HG03439 (cell line): ENCODE measurements at regions not wholly inside any gene's neighbourhood (a gene's known extent, or its start where the extent isn't known, plus 50 kb on each side); places are given as distances from the start of the nearest gene placed in this dataset.

Source experiments
- ATAC-seq: cut with Tn5 transposase; IDR thresholded peaks from one replicate; pipeline ENCODE4 v1.9.1; 2021; ENCODE audit warnings: mild to moderate bottlenecking, moderate library complexity; ENCODE audit not compliant: unreplicated experiment

DNA sequence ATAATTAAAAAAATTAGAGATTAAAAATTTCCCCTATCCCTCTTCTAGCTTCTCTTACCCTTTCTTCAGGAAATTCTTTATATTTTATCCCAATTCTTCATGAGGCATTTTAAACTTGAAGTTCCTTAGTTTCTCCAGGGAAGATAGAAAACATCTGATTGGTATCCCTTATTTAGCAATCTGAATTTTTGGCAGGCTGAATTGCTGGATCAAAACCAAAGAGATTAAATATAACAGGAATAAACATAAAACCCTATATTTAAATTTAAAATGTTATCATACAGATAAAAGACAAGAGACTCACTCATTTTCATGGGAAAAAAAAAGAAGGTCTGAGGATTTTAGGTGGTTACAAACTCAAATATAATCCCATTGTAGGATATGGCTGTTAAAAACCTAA lies 204.2 kb downstream of the CHRM3 start:
- no peak for ATAC-seq

DNA sequence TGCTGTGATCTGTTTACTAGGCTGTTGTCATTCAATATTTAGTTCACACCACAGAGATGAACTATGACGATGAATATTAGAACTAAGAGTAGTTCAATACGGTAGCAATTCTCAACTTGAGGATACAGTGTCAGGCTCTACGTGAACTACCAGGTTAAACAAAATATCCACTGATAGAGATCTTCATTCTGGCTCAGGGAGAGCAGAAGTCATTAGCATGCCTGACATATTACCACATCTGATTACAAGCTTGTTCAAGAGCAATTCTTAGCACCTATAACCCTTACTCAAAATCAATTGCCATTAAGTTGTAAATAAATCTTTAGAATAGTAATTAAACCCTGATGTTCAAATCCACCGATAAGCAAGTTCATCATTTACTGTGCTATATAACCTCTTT lies 207.2 kb downstream of the CHRM3 start:
- no peak for ATAC-seq

DNA sequence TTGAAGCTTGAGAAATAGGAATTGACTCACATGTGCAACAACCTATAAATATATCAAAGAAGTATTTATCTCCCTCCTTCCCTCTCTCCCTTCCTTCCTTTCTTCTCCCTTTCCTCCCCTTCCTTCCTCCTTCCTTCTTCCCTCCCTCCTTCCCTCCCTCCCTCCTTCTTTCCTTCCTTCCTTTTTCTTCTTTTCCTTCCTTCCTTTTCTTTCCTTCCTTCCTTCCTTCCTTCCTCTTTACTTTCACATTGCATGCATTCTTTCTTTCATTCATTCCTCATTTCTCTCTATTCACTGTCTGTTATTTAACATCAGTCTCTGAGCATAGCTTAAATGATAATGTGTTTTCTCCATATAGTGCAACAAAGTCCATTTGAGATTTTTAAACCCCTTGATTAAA lies 214.2 kb downstream of the CHRM3 start:
- ATAC-seq = no peak

DNA sequence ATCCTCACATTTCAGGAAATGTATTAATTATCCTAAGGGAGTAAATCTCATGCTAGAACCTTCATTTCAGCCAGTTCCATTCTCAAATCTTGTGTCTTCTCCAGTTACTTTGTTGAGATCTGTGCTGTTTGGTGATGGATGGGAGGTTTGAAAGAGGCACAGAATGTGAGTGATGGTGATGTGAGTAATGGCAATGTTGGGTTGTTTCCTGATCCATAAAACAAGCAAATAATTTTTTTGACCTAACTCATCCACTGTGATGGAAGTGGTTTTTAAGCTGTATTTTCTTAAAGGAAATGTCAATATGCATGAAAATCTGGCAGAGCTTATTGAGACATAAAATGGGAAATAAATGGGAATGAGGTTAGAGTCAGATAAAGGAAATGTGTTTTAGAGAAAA lies 214.7 kb downstream of the CHRM3 start:
- ATAC-seq = no peak

DNA sequence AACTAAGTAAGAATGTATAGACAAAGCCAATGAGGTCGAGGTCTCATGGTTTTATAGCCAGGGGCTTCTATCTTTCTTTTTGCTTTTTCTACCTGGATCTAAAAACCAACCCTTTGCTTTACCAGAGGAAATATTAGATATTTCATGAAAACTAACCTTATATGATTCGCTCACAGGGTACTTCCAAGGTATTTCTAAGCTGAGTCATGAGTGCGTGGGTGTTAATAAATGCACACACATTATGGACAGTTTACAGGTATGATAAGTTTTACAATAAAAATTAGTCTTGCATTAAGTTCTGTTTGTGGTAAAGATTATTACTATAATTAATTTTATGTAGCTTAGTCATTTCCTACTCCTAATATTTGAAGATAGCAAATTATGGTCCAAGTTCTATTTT lies 217.2 kb downstream of the CHRM3 start:
- ATAC-seq = no peak

DNA sequence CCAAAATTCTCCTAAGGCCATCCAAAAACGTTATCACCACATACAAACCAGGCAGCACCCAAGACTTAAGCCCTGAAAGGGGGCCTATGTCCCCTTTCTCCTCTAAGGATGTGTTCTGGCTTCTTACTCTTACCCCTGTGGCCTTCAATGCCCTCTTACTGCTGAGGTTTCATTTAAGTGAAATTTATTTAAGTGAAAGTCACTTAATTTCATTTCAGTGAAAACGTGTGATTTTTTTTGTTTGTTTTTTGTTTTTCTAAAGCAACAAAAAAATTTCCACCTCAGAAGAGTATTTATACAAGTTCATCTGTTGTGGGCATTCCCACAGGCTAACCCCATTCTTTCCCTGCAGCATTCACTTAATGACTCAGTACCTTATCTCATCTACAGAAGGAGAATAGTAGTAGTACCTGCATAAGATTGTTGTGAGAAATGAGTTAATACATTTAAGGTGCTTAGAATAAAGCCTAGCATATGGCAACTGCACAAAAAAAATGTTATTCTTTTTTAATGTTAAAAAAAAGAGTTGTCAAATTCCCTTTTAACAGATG lies 220.6 kb downstream of the CHRM3 start:
- no peak for ATAC-seq

DNA sequence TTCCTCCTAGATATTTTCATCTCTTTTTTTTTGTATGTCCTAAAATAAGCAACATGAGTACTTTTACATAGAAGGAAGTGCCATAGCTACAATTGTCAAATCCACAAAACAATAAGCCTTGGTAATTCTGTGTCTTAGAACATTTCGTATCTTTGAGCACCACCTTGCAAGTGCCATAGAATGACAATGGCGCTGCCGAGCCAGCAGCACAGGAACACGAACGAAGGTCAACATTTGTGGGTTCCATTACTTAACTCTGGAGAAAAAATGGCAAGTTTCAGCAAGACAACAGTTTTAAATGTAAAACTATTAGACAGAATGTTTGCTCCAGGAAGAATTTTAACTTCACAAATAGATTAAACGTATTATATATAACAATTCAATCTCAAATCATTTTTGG lies 222.1 kb downstream of the CHRM3 start:
- ATAC-seq = no peak

DNA sequence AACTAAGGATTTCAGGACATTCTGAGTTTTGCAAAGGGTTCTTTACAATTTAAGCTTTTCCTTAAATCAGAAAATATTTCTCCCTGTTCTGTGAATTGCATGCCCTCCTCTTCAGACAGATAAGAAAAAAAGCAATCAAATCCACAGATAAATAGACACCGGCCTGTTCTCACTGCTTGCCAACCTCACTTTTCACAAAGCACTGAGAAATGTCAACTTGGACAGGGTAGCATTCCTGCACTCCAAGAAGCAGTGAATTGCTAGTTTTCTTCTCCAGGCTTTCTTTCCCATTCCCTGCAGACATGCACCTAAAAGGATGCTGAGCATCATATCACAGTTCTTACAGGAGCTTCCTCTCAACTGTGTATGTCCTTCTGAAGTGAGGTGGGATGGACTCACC lies 226.0 kb downstream of the CHRM3 start:
- ATAC-seq = no peak

DNA sequence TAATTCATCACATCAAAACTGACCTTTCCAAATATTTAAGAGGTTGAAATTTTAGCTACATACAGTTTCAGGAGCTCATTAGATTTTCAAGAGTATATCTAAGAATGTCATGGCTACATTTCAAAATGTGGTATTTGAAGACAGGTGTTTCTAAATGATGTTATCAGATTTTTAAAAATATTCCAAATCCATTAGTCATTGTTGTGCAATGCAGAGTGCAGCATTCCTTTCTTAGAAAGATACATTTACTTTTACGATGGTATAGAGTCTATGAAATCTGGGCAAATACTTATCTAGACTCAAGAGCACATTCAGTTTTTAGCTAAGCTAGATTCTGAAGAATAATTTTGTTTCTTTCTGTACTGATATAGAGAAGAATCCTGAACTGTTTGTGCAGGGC lies 230.3 kb downstream of the CHRM3 start:
- ATAC-seq = no peak

DNA sequence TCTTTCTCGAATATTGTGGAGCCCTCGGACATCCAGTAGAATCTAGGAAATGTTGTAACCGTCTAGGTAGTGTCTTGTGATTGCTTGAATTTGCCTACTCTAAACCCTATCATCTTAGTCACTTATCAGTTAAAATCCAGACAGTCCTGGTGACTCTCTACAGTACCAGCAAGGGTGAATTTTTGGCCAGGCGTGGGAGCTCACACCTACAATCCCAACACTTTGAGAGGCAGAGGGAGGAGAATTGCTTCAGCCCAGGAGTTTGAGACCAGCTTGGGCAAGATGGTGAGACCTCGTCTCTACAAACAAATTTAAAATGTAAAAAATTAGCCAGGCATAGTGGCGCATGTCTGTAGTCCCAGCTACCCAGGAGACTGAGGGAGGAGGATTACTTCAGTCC lies 230.9 kb downstream of the CHRM3 start:
- no peak for ATAC-seq

DNA sequence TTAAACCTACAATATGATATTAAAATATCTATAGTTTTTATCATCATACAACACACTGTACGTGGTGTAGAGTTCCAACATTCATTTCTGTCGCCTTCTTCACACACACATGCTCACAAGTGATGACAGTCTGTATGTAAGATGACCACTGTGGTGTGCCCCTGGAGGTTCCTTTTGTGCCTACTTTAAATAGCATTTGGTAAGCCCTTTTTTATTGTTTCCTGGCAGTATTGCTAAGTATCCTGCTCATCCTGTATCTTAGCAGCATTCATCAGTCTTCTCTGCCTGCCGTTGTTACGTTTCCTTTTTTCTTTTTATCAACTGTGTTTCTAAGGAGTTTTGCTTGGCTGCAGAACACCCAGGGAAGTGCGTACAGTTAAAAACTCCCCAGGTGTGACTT lies 231.4 kb downstream of the CHRM3 start:
- ATAC-seq = no peak

DNA sequence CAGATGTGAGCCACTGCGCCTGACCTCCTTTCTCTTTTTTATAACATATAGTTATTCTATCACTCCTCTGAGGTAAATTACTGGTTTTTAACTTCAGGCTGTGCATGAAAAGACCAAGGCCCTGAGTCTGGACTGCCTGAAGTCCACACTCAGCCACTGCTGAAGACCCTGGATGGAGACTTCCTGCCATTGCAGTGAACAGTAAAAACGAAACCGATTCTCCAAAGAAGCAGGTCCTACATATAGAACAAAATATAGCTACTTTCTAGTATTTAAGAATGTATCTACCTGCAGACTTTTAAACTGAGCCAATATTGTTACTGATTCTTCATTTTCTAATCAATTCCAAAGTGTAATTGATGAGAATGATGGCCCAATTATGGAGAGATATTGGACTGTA lies 232.8 kb downstream of the CHRM3 start:
- ATAC-seq = no peak

DNA sequence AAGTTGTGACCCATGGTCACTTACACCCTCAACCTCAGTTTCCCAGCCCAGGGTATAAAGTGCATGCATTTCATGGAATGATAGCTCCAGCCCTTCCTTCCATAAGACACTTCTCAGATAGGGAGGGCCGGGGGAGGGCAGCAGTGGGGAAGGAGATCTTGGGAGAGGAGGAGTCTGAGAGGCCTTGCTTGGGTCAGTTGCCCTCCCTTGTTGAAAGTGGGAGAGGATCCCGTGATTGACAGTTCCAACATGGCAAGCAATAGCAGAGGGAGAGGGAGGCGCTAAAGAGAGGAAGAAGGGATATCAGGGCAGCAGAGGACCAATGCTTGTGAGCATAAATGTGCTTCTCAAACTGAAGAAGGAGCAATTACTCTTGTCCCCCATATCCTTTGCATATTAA lies 244.4 kb downstream of the CHRM3 start:
- no peak for ATAC-seq

DNA sequence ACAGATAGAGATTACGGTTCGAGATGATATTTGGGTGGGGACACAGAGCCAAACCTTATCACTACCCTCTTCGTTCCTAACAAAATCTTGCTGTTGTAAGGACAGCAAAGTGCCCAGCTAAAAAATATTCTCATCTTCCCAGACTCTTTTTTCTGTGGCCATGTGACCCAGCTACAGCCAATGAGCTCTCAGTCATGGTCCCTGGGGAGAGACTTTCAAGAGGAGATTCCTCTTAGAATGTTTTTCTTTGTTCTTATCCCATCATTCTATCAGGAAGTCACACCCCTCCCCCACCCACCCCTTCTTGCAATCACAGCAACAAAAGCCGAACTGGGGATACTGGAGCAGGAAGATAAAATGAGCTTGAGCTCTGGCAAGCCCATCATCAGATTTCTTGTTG lies 247.1 kb downstream of the CHRM3 start:
- ATAC-seq = no peak

DNA sequence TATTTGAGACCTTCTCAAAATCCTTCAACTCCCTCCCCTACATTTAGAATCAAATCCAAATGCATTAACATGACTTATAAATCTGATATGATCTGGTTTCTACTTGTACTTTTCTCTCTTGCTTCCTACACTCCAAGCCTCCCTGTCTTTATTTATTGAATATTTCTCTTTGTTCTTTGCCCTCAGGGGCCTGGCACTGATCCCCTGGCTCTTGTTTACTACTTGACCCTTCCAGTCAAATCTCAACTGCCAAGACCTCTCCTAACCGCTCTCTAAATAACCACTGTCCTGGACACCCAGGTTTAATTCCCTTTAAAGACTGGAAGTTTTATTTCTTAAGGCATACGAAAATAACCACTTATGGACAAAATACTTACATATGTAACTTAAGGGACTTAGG lies 248.9 kb downstream of the CHRM3 start:
- ATAC-seq = no peak

DNA sequence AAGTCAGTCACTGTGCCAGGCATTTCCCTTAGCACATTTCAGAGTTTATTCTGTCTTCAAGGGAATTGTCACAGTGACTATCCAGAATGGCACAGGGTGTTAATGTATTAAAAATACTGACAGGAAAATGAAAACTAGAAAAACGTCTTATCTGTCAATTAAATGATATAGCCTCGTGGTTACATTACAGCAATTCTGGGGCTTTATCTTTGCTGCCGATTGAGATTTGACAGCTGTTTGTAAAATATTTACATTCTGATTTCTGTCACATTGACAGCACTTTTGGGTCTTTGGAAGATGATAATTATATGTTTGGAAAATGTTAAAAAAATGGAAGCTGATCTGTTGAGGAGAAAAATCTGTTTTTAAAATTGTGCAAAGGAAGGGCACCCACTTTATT lies 250.0 kb downstream of the CHRM3 start:
- no peak for ATAC-seq

DNA sequence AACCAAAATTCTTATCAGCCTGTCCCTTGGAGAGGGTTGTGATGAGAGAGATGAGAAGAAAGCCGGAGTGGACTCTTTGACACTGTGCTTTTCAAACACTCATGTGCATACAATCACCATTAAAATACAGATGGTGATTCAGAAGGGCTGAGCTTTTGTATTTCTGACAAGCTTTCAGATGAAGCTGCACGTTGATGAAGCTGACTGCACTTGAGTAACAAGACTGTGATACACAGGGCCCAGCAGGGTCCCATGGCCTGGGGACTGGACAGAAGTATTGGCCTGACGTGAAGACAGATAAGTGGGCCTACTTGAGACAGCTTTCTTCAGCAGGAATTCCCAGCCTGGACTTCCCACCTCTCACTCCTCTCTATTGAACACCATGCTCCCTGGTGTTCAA lies 258.2 kb downstream of the CHRM3 start:
- ATAC-seq = no peak

DNA sequence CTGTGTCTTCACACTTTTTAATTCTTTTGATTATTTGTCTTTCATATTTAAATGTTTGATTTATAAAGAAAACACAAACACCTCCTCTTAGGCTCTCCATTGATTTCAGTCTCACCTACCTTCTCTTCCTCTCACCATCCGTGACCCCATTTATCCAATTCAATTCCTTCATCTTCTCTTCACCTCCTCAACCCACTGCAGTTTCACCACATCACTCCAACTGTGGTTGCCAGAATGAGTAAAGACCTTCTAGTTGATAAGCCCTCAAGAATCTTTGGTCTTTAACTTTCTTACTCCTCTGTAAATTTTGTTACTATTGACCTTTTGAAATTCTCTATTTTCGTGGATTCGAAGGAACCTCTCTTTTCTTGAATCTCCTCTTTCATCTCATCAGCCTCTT lies 260.7 kb downstream of the CHRM3 start:
- ATAC-seq = no peak

DNA sequence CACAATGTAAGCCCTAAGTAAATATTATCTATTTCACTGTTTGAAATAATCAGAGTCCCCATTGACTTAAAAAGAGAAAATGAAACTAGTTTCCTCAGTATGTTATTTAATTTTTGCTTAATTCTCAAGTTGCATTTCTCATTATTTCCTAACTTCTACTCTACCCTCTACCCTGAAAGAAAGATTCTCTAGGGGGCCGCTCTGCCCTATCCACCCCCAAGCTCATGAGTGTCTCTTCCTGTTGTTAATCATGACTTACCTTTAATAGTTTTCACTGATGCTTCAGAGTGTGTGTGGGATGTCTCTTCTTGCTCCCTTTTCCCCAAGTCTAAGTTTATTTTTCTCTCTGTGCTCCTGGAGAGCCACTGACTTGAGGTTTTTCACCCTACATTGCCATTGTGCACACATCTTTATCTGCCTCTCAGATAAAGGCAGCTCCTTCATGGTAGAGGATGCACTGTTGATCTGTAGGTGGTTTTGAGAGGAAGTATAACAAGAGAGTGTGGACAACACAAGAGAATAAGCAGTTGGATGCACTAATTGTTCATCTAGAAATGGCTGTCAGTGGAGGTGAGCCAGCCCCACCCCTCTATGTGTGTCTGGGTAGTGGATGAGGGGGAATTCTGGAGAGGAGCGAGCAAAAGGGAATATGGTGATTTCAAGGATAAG lies 261.7 kb downstream of the CHRM3 start:
- no peak for ATAC-seq

DNA sequence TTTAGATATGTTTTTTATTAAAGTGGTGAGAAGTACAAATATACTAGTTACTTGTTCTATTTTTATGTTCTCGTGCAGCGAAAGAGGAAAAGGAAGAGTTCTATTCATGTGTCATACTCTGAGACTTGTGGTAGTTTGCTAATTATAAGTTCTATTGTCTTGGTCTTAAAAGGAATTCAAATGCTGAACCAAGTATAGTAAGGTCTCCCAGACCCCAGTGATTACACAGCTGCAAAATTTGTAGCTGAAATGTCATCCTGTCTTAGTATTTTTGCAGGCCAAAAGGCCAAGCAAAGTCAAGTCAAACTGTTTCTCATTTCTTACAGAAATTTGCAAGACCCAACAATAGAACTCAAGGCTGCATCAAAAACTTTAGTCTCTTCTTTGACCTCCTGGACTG lies 268.7 kb downstream of the CHRM3 start:
- no peak for ATAC-seq

DNA sequence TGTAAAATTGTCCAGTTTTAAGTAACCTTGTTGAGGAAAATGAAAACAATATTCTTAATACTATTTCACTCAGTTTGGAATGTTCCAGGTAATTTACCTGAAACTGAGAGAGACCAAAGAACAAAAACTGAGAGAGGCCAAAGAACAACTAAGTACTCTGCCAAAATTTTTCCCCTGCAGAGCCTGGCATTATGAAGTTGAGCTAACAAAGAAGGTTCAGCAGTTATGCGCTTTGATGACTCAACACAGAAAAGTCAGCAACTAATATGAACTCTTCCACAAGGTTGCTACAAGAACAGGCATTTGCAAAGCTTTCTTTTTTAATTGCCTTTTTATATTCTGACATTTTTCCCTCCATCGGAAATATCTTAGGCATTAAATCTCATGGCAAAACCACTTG lies 270.9 kb downstream of the CHRM3 start:
- no peak for ATAC-seq

DNA sequence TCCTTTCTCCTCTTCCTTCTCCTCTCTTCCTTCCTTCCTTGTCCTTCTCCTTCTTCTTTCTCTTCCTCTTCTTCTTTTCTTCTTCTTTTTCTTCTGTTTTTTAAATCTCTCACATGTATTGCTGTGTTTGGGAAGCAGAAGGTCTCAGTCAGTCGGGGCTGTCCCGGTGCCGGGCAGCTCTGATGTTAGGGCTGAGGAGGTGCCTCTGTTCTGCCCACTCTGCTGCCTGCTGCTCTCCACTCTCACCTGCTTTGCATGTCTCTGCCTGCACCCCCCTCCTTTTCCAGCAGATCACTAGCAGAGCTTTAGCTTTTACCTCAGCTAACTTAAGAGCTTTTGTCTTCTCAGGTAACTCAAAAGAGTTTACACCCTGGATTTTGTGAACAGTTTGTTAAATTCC lies 276.6 kb downstream of the CHRM3 start:
- ATAC-seq = no peak

DNA sequence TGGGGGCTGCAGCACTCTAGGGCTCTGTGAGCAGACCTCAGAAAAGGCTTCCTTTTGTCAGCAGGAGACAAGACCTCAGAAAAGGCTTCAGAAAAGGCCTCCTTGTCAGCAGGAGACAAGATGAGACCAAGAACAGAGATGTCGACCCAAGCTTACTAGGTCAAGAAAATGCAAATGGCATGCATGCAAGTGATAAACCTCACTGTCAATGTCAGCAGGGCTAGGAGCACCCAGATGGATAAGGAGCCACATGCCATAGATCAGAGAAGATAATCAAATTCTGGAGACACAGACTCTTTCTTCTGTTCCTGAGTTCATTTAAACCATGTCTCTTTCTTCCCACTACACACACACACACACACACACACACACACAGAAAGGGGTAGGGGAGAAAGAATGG lies 285.9 kb downstream of the CHRM3 start:
- no peak for ATAC-seq
